ENCODE measurements at regions not wholly inside any gene's neighbourhood (a gene's known extent, or its start where the extent isn't known, plus 50 kb on each side); places are given as distances from the start of the nearest gene placed in this dataset.

- no peak for TF ChIP-seq CTCF (IDR thresholded peaks at IDR 0.05; ENCODE audit: low read depth, low read length, missing control alignments)
- H3K4me3 ChIP-seq (replicated peaks; ENCODE audit: low read depth, low read length) = no peak overlapping the region
- no peak for DNase-seq (ENCODE audit: extremely low read depth, low read depth)
These were observed 81.0 kb upstream of the TMEM18 start for GRCh38 chr2:758073-758820.

- no peak overlapping the region for H3K4me3 ChIP-seq (replicated peaks; ENCODE audit: low read depth, low read length)
- no peak for DNase-seq (ENCODE audit: extremely low read depth, low read depth)
- no peak for TF ChIP-seq CTCF (IDR thresholded peaks at IDR 0.05; ENCODE audit: low read depth, low read length, missing control alignments)
These were observed 75.9 kb upstream of the TMEM18 start for GRCh38 chr2:753123-753522.

- no peak for DNase-seq (ENCODE audit: extremely low read depth, low read depth)
- H3K4me3 ChIP-seq (replicated peaks; ENCODE audit: low read depth, low read length) = no peak overlapping the region
- TF ChIP-seq CTCF (IDR thresholded peaks at IDR 0.05; ENCODE audit: low read depth, low read length, missing control alignments) = no peak
These were observed 74.3 kb upstream of the TMEM18 start for GRCh38 chr2:751474-751873.

GRCh38 chr2:750628-751027 lies 73.4 kb upstream of the TMEM18 start:
- no peak overlapping the region for H3K4me3 ChIP-seq (replicated peaks; ENCODE audit: low read depth, low read length)
- DNase-seq (ENCODE audit: extremely low read depth, low read depth) = no peak
- no peak for TF ChIP-seq CTCF (IDR thresholded peaks at IDR 0.05; ENCODE audit: low read depth, low read length, missing control alignments)

- no peak for DNase-seq (ENCODE audit: extremely low read depth, low read depth)
- no peak for TF ChIP-seq CTCF (IDR thresholded peaks at IDR 0.05; ENCODE audit: low read depth, low read length, missing control alignments)
- no peak overlapping the region for H3K4me3 ChIP-seq (replicated peaks; ENCODE audit: low read depth, low read length)
These were observed 70.7 kb upstream of the TMEM18 start for GRCh38 chr2:747762-748351.

GRCh38 chr2:746697-747096 lies 69.5 kb upstream of the TMEM18 start:
- no peak for DNase-seq (ENCODE audit: extremely low read depth, low read depth)
- TF ChIP-seq CTCF (IDR thresholded peaks at IDR 0.05; ENCODE audit: low read depth, low read length, missing control alignments) = no peak
- H3K4me3 ChIP-seq (replicated peaks; ENCODE audit: low read depth, low read length) = no peak overlapping the region
